Activated CD4-positive, alpha-beta T cell treated with anti-CD3 and anti-CD28 coated beads, Interleukin-2, amount 50 U/mL, for 4 hours (primary cell): ENCODE measurements at regions not wholly inside any gene's neighbourhood (a gene's known extent, or its start where the extent isn't known, plus 50 kb on each side); places are given as distances from the start of the nearest gene placed in this dataset.

Experiments
- DNase-seq, 2 experiments: peaks; one replicate each; pipeline ENCODE4 v3.0.0-alpha.2; 2020

- DNase-seq: no peak
Observed at GRCh38 chr2:118557016-118557415, 290.4 kb downstream of the EN1 start.

GRCh38 chr2:118554616-118555015, 292.8 kb downstream of the EN1 start:
- DNase-seq: no peak

- DNase-seq: no peak
Observed at GRCh38 chr2:118549503-118549902, 297.9 kb downstream of the EN1 start.

- DNase-seq: no peak
Observed at GRCh38 chr2:118548880-118549488, 298.5 kb downstream of the EN1 start.

- DNase-seq: no peak
Observed at GRCh38 chr2:118539290-118539689, 308.2 kb downstream of the EN1 start.

- DNase-seq: no peak
Observed at GRCh38 chr2:118536306-118536705, 311.1 kb downstream of the EN1 start.

- no peak for DNase-seq
Observed at GRCh38 chr2:118535818-118536212, 311.6 kb downstream of the EN1 start.

- DNase-seq: no peak
Observed at GRCh38 chr2:118535171-118535817, 312.2 kb downstream of the EN1 start.

GRCh38 chr2:118530976-118531375, 316.5 kb downstream of the EN1 start:
- DNase-seq: no peak

- no peak for DNase-seq
Observed at GRCh38 chr2:118529908-118530599, 317.4 kb downstream of the EN1 start.

- no peak for DNase-seq
Observed at GRCh38 chr2:118527571-118527970, 319.9 kb downstream of the EN1 start.

GRCh38 chr2:118525346-118525745, 322.1 kb downstream of the EN1 start:
- DNase-seq: no peak

- no peak for DNase-seq
Observed at GRCh38 chr2:118524911-118525310, 322.5 kb downstream of the EN1 start.

- no peak for DNase-seq
Observed at GRCh38 chr2:118523761-118524160, 323.7 kb downstream of the EN1 start.

- no peak for DNase-seq
Observed at GRCh38 chr2:118521960-118522359, 325.5 kb downstream of the EN1 start.

- no peak for DNase-seq
Observed at GRCh38 chr2:118521272-118521671, 326.2 kb downstream of the EN1 start.

GRCh38 chr2:118520246-118520645, 327.2 kb downstream of the EN1 start:
- DNase-seq: no peak

- DNase-seq: no peak
Observed at GRCh38 chr2:118519511-118519910, 327.9 kb downstream of the EN1 start.

- DNase-seq: no peak
Observed at GRCh38 chr2:118510807-118511206, 336.6 kb downstream of the EN1 start.

- DNase-seq: no peak
Observed at GRCh38 chr2:118509319-118510004, 338.0 kb downstream of the EN1 start.

- DNase-seq: no peak
Observed at GRCh38 chr2:118508282-118508681, 339.2 kb downstream of the EN1 start.

- no peak for DNase-seq
Observed at GRCh38 chr2:118505436-118505835, 342.0 kb downstream of the EN1 start.

GRCh38 chr2:118502106-118502505, 345.3 kb downstream of the EN1 start:
- DNase-seq: no peak

GRCh38 chr2:118498943-118499342, 348.5 kb downstream of the EN1 start:
- no peak for DNase-seq
